Epithelial cell of prostate (primary cell): ENCODE measurements at regions not wholly inside any gene's neighbourhood (a gene's known extent, or its start where the extent isn't known, plus 50 kb on each side); places are given as distances from the start of the nearest gene placed in this dataset.
A peak's percentile ranks its signal among the peaks of the same experiment; 100 is the strongest.

Experiments
- DNase-seq: peaks from one replicate; pipeline ENCODE4 v3.0.0-alpha.2; 2011; ENCODE audit warnings: low read depth, low spot score
- H3K27ac ChIP-seq: fragments of 450-650 bp; 2 replicates; pipeline ENCODE4 v1.5.1; 2017; ENCODE audit warnings: mild to moderate bottlenecking

DNA sequence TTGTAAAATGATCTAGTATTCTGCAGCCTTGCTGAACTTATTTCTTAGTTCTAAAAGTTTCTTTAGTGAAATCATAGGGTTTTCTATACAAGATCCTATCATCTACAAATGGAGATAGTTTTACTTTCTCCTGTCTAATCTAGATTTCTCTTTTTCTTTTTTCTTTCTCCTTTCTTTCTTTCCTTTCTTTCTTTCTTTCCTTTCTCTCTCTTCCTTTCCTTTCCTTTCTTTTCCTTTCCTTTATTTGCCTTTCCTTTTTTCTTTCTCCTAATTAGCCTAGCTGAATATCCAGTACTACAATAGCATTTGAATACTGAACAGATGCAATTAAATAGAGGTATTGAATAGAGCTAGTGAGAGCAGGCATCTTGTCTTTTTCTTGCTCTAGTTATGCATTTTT is 186.6 kb upstream of the SPAG17 start:
- H3K27ac ChIP-seq = no peak overlapping the region
- DNase-seq = no peak

DNA sequence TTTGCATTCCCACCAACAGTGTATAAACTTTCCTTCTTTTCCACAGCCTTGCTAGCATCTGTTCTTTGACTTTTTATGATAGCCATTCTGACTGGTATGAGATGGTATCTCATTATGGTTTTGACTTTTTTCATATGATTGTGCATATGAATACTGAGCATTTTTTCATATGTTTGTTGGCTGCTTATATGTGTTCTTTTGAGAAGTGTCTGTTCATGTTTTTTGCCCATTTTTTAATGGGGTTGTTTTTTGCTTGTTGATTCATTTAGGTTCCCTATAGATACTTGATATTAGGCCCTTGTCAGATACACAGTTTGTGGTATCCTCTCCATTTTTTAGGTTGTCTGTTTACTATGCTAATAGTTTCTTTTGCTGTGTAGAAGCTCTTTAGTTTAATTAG is 185.8 kb upstream of the SPAG17 start:
- H3K27ac ChIP-seq = no peak overlapping the region
- DNase-seq = no peak

DNA sequence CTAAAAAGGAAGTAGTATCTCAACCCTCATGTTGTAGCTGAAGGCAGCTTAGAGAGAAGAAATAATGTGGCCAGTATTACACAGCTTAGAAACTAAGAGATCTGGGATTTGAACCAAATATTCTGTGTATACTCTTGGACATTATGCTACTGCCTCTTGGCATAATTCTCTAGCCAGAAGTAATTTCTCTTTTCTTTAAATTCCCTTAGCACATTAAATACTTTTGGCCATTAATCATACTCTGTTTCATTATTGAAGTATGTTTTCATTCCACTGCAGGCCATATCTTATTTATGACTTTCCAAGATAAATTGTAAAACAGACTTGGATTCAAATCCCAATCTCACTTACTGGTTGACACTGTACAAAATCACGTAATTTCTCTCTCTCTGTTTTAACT is 181.3 kb upstream of the SPAG17 start:
- DNase-seq = no peak
- no peak overlapping the region for H3K27ac ChIP-seq

DNA sequence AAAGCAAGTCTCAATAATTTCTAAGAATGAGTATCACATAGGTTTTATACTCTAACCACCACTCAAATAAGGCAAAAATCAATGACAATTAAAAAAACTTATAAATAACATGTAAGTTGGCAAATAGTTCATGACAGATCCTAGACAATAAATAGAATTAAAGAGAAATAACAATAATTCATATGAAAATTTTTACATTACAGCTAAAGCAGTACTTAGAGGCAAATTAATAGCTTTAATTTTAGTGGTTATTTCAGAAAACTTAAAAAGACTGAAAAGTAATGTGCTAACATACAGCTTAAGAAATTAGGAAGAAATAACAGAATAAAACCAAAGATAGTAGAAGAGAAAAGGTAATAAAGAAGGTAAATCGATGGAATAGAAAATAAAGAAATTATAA is 179.9 kb upstream of the SPAG17 start:
- no peak overlapping the region for H3K27ac ChIP-seq
- no peak for DNase-seq

DNA sequence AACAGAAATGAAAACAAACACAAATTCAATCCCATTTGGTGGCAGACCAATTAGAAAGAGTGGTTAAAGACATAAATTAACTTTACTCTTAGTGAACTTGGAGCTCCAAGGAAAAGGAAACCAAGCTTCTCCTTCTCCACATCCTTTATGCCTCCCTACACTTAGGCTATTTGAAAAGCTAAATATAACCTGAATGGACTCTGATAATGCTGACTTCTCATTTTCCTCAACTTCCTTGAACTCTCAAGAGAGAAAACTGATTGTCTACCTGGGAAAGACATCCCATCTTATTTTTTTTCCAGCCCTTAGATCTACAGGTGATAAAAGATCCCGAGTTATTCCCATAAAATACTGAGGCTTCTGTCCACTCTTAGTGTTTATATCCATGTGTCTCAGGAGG is 178.4 kb upstream of the SPAG17 start:
- H3K27ac ChIP-seq = no peak overlapping the region
- DNase-seq = no peak

DNA sequence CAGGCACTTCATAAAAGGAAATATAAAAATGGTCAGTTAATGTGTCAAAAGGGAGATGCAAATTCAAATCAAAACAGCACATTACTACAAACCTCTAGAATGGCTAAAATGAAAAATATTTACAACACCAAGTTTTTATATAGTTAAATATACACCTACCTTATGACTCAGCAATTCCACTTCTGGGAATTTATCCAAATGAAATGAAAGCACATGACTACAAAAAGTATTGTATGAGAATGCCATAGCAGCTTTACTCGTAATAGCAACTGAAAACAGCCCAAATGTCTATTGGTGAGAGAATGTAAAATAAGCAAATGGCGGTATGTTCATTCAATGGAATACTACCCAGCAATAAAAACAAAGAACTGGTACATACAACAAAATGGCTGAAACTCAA is 175.8 kb upstream of the SPAG17 start:
- peak; percentile 14 for DNase-seq
- no peak overlapping the region for H3K27ac ChIP-seq

DNA sequence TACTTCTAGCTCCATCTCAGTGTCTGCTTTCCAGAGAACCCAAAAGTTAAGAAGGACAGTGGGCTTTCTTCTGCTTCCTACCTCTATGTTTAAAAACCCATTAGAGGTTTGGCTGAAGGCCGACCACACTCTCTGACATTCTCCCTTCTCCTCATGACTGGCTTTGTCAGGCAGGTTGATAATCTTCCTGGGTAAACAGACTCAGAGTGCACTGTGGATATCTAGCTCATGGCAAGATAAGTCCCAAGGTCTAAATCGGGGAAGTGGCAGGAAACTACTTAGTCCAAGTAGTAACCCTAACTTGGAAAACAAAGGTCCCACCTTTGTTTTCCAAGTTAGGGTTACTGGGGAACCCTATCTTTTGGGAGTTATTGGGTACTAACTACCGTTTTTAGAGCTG is 161.9 kb upstream of the SPAG17 start:
- no peak overlapping the region for H3K27ac ChIP-seq
- no peak for DNase-seq

DNA sequence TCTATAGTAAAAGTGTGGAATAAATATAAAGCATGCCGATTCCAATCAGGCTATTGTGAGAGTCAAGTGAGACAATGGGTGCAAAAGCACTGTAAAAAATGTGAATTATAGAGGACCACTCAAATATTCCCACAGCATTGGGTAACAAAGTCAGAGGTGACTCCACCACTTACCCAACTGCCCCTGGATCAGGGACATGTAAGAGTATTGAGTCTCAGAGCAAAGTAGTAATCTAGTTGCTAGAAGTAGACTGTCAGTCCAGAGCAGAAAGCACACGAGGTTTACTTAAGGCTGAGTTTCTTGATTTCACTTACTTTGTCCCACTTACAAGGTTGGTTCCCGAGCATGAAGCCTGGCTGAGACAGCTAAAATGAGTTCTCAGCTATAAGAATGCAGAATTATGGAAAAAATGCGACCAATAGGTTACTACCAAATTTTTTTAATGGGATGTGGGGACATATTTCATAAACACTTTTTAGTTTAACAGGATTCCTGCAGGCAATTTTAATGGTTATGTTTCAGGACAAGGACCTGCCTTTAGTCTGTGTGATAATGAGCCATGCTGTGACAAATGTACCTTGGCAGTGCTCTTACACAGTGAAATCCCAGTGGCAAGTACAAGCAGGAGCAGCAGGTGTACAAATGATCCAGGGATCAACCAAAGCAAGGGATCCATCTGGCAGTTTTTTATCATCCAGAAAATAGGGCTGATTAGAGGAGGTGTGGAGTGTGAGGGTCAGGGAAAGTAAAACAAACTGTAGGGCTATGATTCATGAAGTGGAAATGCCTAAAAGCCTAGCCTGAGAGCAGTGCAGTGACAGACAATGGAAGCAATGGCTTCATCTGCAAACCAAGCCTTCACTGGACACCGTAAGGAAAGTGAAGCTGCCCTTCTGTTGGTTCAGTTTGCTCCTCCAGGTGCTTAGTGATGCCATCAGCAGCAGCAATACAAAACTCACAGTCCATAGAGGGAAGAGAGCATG is 156.2 kb upstream of the SPAG17 start:
- DNase-seq = no peak

DNA sequence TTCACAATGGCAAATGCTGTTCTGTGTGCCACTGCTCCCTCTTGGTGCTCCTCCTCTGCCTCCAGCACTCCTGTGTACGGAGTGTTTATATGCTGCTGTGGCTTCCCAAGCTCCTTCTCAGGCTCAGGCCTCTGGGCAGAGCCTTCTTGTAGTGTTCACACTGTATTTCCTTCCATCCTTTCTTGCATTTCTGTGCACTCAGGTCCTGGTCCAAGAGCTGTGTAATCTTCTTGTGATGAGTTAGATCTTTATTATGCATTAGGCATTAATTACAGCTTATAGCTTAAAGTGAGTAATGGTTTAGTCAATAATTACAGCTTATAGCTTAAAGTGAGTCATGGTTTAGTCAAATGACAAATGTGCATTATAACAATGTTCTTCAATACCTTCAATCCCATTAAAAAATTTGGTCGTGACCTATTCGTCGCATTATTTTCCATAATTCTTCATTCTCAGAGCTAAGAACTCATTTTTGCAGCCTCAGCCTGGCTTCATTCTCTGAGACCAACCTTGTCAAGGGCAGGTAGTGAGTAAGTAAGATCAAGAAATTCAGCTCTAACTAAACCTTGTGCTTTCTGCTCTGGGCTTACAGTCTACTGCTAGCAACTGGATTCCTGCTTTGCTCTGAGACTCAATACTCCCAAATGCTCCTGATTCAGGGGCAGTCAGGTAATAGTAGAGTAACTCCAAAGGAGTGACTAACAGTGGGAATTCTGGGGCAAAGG is 154.5 kb upstream of the SPAG17 start:
- H3K27ac ChIP-seq = peak overlapping the region; percentile 42
- DNase-seq = peak; percentile 26

More for the DNA sequence above, 156.2 kb upstream of the SPAG17 start:
- H3K27ac ChIP-seq = no peak overlapping the region

DNA sequence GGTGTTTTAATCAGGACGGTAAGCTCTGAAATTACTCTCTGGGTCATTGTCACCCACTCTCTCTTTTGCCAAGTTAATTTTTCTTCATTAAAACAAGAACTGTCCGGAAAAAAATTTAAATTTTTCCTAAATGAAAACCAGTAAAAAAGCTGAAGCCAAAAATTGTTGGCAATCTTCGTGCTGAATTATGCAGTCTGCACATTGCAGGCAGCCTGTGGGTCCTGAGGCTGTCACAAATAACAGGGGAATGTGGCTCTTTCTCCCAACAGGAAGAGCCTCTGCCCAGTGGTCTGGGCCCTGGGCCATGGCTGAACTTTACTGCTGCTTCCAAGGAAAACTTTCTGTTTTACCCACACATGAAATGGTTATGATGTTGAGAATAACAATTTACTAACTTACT is 153.9 kb upstream of the SPAG17 start:
- H3K27ac ChIP-seq = peak overlapping the region; percentile 42
- no peak for DNase-seq

DNA sequence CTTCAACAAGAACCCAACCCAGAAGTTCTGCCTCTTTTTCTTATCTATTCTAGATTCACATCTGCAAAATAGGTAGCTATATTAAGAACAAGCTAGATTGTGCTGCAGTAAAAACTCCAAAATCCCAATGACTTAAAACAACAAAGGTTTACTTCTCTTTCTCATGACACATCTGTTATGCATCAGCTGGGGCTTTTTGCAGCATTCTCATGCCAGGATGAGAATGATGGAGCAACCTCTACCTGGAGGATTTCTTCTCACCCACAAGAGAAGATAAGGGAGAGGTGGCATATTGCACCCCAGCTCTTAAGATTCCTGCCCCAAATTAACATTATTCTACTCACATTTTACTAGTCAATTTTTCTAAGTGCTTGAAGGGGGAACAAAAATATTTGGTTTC is 152.3 kb upstream of the SPAG17 start:
- DNase-seq = no peak
- no peak overlapping the region for H3K27ac ChIP-seq

DNA sequence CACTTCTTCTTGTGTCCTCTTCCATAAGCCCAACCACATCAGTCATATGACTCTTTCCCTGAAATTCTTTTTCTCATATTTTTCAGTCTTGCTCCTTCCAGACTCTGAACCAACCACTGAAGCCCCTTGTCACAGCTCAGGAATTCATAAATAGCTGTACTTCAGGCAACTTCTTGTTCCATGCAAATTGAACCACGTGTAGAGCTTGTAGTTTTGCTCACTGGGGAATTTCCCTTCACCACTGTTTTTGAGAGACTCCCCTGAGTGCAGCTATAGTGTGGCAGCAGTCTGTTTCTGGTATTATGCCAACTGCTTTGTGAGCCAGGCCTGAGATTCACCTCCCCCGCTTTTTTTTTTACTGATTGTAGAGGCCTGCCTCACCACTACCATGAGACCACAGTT is 150.3 kb upstream of the SPAG17 start:
- H3K27ac ChIP-seq = no peak overlapping the region
- DNase-seq = peak; percentile 10

DNA sequence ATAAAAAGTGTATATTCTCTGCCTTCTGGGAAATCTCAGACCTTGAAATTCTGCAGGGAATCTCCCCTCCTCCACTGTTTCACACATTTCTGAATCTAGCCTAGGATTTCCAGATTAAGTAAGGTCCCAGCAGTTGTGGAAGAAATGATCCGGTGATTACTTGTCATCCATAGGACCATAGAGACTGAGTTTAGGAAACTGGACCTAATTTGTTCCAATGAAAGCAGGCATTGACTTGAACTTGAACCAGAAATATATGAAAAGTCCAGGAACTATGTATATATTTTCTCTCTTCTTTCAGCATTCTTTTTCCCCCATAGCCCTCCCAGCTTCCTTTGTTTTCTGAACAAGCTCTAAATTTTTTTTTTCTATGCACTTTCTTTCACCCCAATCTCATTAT is 149.5 kb upstream of the SPAG17 start:
- DNase-seq = no peak
- no peak overlapping the region for H3K27ac ChIP-seq

DNA sequence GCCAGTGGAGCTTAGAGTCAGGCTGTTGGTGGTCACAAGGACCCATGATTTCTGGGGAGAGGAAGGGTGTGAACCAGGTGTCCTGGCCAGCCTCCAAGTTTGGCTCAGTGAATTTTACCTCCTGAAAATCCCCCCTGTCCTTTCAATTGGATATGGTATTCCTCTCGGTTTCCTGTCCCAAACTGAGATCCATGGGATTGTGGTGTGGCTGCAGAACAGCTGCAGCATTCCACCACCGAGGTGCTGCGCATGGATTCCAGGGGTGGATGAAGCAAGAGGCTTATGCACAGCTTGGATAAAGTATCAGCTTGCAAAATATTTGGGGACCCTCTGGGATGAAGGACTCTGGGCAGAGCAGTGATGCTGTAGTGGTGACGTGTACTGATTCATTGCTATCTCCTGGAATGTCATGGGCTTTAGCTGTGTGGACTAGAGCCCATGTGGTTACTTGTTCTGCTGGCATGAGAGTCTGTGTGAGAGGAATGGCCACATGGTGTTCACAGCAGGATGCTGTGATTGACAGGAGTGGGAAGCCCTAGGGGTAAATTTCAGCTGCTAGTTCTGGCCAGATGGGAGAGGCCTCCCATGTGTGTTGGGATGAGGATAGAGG is 148.7 kb upstream of the SPAG17 start:
- no peak overlapping the region for H3K27ac ChIP-seq
- DNase-seq = no peak

DNA sequence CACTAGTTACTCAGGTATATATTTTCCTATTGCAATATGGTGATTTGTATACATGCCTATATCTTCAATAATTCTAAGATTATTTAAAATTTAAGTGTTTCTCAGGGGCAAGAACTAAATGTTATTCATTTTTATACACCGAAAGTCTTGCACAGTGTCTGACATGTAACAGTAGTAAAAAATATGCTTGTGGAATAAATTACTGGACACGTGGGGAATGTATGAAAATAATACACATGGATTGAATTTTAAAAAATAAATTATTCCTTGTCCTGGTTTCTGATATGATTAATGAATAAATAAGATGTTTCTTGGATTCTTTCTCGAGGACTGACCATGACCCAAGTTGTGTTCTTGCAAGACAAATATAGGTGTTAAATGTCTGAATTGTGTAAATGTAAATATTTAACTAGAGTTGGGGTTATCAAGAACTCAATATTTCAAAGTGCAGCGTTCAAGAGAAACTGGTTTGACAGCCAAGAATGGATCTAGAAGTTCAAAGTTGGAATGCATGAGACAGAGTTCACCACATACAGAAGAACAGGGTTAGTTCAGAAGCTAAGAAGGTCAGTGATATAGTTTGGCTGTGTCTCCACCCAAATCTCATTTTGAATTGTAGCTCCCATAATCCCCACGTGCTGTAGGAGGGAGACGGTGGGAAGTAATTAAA is 142.1 kb upstream of the SPAG17 start:
- no peak overlapping the region for H3K27ac ChIP-seq
- DNase-seq = no peak

DNA sequence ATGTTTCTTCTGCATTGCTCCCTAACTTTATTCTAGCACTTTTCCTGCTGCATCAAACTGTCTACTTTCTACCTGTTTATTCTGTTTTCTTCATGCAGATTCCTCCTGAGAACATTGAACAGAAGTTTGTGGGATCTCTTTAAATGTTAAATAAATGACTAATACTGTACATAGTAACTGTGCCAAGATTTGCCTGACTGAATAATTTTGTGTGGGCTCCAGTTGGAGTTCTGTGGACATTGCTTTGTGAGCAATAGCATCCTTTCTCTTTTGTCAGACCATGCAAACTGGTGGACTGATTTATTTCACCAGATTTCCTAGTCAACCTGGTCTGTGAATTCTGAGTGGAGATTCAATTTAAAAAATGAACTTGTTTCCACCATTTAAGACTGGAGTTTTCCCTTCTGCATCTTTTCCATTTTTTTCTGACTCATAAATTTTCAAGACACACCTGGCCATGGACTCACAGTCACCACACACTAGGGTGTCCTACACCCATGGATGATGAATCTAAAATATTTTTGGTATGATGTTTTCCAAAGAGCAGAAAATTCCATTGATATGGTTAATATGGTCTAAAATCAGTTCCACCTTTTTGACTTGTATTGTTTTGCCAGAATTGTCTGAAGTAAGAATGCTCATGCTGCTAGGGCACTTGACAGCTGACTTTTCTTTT is 140.7 kb upstream of the SPAG17 start:
- no peak for DNase-seq
- H3K27ac ChIP-seq = no peak overlapping the region

DNA sequence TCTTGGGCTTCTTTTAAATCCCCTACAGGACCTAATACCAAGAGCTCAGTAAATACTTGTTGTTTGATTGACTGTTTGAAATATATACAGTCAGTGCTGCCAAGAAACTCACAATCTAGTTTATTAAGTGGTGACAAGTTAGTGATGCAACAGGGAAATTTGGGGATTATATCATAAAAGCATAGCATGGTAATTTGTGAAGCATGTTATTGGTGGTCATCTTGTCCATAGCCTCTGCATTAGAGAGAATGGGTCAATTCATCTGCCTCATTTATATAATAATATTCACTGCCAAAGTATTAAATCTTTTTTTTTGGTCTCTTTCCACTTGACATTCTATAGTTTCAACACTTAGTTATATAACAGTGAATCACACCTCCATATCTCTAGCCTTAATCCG is 138.2 kb upstream of the SPAG17 start:
- DNase-seq = no peak
- H3K27ac ChIP-seq = no peak overlapping the region

DNA sequence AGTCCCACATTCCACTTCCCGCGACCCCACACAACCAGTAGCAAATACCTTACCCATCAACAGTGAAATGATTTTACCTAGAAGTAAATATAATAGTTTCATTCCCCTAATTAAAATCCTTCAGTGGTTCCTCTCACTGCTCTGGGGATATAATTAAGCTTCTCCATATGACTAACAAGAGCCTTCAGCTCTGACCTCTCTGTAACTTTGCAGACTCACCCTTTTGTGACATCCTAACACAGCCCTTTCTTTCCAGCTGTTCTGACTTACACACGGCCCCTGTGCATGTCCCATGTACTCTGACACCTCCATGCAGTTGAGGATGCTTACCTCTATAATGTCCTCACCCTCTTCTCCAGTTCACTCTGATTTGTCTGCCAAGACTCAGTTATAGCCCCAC is 137.3 kb upstream of the SPAG17 start:
- no peak overlapping the region for H3K27ac ChIP-seq
- DNase-seq = no peak

DNA sequence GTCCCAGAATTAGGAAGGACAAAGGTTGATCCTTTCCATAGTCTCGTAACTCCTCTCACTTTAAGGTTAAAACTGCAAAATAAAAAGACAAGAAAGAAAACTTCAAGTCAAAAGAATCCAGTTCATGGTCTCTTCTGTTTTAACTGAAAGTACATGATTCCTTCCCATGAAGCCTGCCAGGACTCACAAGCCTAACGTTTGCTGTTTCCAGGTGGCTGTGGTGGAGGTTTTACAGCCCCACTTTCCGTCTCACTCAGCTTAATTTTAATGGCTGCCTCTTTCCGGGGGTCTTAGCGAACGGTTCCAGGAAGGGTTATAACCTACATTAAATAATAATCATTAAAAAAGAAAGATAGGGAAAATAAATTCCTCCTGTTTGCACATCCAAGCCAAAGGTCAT is 136.8 kb upstream of the SPAG17 start:
- no peak overlapping the region for H3K27ac ChIP-seq
- DNase-seq = no peak
